HepG2 (cell line): ENCODE measurements at regions not wholly inside any gene's neighbourhood (a gene's known extent, or its start where the extent isn't known, plus 50 kb on each side); places are given as distances from the start of the nearest gene placed in this dataset.

Experiments used
- ATAC-seq: fragments of 200-7000 bp; cut with Tn5 transposase; 3 replicates; pipeline ENCODE4 v1.9.1; 2020; ENCODE audit warnings: mild to moderate bottlenecking, moderate library complexity
- BruUV-seq: library from RNA; stranded (reverse); fragments of 400-500 nt; replicated peaks from 2 replicates; lab custom pipeline; 2021; lab: Mats Ljungman, UMichigan
- CTCF ChIA-PET: fragments of 300-600 bp; formaldehyde crosslinking; extraction: SDS; loops from one replicate; lab custom pipeline; 2021; ENCODE audit warnings: low total read pairs, inconsistent platforms, low intra/inter-chr PET ratio; lab: Yijun Ruan, JAX
- POLR2A ChIA-PET: fragments of 350-600 bp; sonication (Branson Sonifier 250); formaldehyde crosslinking; loops from one replicate; lab custom pipeline; 2020; ENCODE audit warnings: antibody characterized with exemption, inconsistent platforms; lab: Yijun Ruan, JAX
- DNase-seq: peaks from one replicate; pipeline ENCODE4 v3.0.0-alpha.2; 2015; ENCODE audit warnings: low spot score
- FAIRE-seq: peaks from 3 replicates; lab custom pipeline; 2011; peaks lifted over from hg19 to GRCh38; lab: Jason Lieb, UNC
- H2AFZ ChIP-seq: one replicate; pipeline ENCODE4 v1.6.1; 2011; ENCODE audit warnings: low read length, inconsistent platforms
- H3K27ac ChIP-seq: fragments of 300-600 bp; 3 replicates; pipeline ENCODE4 v1.8.0; 2011; ENCODE audit warnings: mixed run types, mild to moderate bottlenecking, mixed read lengths, low read length, inconsistent platforms; ENCODE audit not compliant: insufficient read depth; ENCODE audit errors: extremely low read length
- H3K27me3 ChIP-seq, 2 experiments: fragments of 200-600 bp in 1 of 2; 2 replicates in 1 of 2; 3 replicates in 1 of 2; pipeline versions ENCODE4 v1.6.0 to v1.8.0; 2011; ENCODE audit warnings: low read length in 2 of 2, mild to moderate bottlenecking in 2 of 2, moderate library complexity in 2 of 2, inconsistent platforms in 1 of 2; ENCODE audit not compliant: insufficient read depth in 2 of 2, control insufficient read depth in 1 of 2
- H3K36me3 ChIP-seq, 2 experiments: fragments of 200-600 bp in 1 of 2; replicated peaks in 1 of 2; 2 replicates in 1 of 2; 3 replicates in 1 of 2; pipeline versions ENCODE4 v1.5.1 to v1.8.0; 2011; ENCODE audit warnings: low read length in 2 of 2, inconsistent platforms in 1 of 2; ENCODE audit not compliant: insufficient read depth in 2 of 2, control insufficient read depth in 1 of 2
- H3K4me1 ChIP-seq: 2 replicates; pipeline ENCODE4 v1.5.1; 2012; ENCODE audit warnings: low read length, inconsistent platforms; ENCODE audit not compliant: insufficient read depth
- H3K4me2 ChIP-seq: 2 replicates; pipeline ENCODE4 v1.6.0; 2011; ENCODE audit warnings: low read depth, low read length, inconsistent platforms
- H3K4me3 ChIP-seq, 3 experiments: fragments of 200-600 bp in 1 of 3; sonication (generic), shearing (Covaris generic) in 1 of 3; replicated peaks in 1 of 3; 2 replicates each; pipeline ENCODE4 v1.5.1; 2011 to 2016; ENCODE audit warnings: low read length in 3 of 3, inconsistent platforms in 2 of 3, low read depth in 2 of 3, mild to moderate bottlenecking in 2 of 3, control low read depth in 1 of 3, mixed read lengths in 1 of 3; ENCODE audit not compliant: insufficient read depth in 1 of 3
- H3K79me2 ChIP-seq: one replicate; pipeline ENCODE4 v1.6.1; 2011; ENCODE audit warnings: low read length, inconsistent platforms; ENCODE audit not compliant: insufficient read depth
- H3K9ac ChIP-seq: 2 replicates; pipeline ENCODE4 v1.6.0; 2011; ENCODE audit warnings: mild to moderate bottlenecking, low read depth, low read length, inconsistent platforms; ENCODE audit not compliant: insufficient read depth
- H3K9me3 ChIP-seq: 2 replicates; pipeline ENCODE4 v1.5.1; 2012; ENCODE audit warnings: mild to moderate bottlenecking, low read length
- H4K20me1 ChIP-seq: 2 replicates; pipeline ENCODE4 v1.6.0; 2011; ENCODE audit warnings: inconsistent platforms, mild to moderate bottlenecking, low read length, moderate library complexity; ENCODE audit not compliant: insufficient read depth
- BORCS8-MEF2B ChIP-seq: sonication (generic); formaldehyde crosslinking; IDR thresholded peaks from 2 replicates; pipeline ENCODE4 v1.8.0; 2022; ENCODE audit warnings: mild to moderate bottlenecking, missing genetic modification reagents
- GTF3A ChIP-seq: sonication (generic); formaldehyde crosslinking; conservative IDR thresholded peaks from 2 replicates; pipeline ENCODE4 v1.4.0; 2020; ENCODE audit warnings: mild to moderate bottlenecking, missing genetic modification reagents
- SRSF4 ChIP-seq: fragments of 200-400 bp; formaldehyde crosslinking; IDR thresholded peaks from one replicate; pipeline ENCODE4 v1.6.1; 2018; ENCODE audit warnings: mild to moderate bottlenecking, low read depth, low read length, moderate library complexity; ENCODE audit not compliant: poor library complexity, severe bottlenecking
- ZNF746 ChIP-seq: sonication (generic); formaldehyde crosslinking; IDR thresholded peaks from 2 replicates; pipeline ENCODE4 v1.8.0; 2022; ENCODE audit warnings: mild to moderate bottlenecking, missing genetic modification reagents
- ZNF75D ChIP-seq: sonication (generic); formaldehyde crosslinking; IDR thresholded peaks from 2 replicates; pipeline ENCODE4 v1.8.1; 2023; ENCODE audit warnings: missing genetic modification reagents, mild to moderate bottlenecking, borderline replicate concordance
- ZNF792 ChIP-seq: IDR thresholded peaks from 2 replicates; pipeline ENCODE4 v1.6.1; 2016
- ZNF841 ChIP-seq: sonication (generic); formaldehyde crosslinking; IDR thresholded peaks from 2 replicates; pipeline ENCODE4 v1.8.1; 2023; ENCODE audit warnings: missing genetic modification reagents, borderline replicate concordance
- ZNF879 ChIP-seq: sonication (generic); formaldehyde crosslinking; IDR thresholded peaks from 2 replicates; pipeline ENCODE4 v1.8.1; 2023; ENCODE audit warnings: missing genetic modification reagents
- ZSCAN25 ChIP-seq: sonication (generic); formaldehyde crosslinking; IDR thresholded peaks from 2 replicates; pipeline ENCODE4 v1.8.0; 2022; ENCODE audit warnings: mild to moderate bottlenecking, missing genetic modification reagents
- WGBS: methylation state at CpG from one replicate; pipeline ENCODE4 v1.1.6; 2017; ENCODE audit warnings: low lambda C conversion rate; 5-methylcytosine and 5-hydroxymethylcytosine counted together
- in situ Hi-C: cut with HindIII; loops from 2 replicates; pipeline ENCODE4 v1.10.0; 2017; ENCODE audit warnings: low pct_unique_long_range_greater_than_20kb; ENCODE audit not compliant: extremely low pct_ligation_motif_present
- intact Hi-C: fragments of 100-400 bp; cut with micrococcal nuclease; formaldehyde crosslinking; loops from one replicate; pipeline ENCODE4 v1.10.0; 2022; ENCODE audit not compliant: unreplicated experiment
- TF ChIP-seq, protein P1 (sequence below): sonication (generic); formaldehyde crosslinking; IDR thresholded peaks from 2 replicates; pipeline ENCODE4 v1.4.0; 2020; ENCODE audit warnings: missing genetic modification reagents, borderline replicate concordance
- TF ChIP-seq, protein P2 (sequence below): sonication (generic); formaldehyde crosslinking; conservative IDR thresholded peaks from 2 replicates; pipeline ENCODE4 v1.8.1; 2023; ENCODE audit warnings: missing genetic modification reagents
- TF ChIP-seq, protein P3 (sequence below): sonication (generic); formaldehyde crosslinking; IDR thresholded peaks from 2 replicates; pipeline ENCODE4 v1.5.1; 2020; ENCODE audit warnings: mild to moderate bottlenecking, moderate library complexity, missing genetic modification reagents

DNA sequence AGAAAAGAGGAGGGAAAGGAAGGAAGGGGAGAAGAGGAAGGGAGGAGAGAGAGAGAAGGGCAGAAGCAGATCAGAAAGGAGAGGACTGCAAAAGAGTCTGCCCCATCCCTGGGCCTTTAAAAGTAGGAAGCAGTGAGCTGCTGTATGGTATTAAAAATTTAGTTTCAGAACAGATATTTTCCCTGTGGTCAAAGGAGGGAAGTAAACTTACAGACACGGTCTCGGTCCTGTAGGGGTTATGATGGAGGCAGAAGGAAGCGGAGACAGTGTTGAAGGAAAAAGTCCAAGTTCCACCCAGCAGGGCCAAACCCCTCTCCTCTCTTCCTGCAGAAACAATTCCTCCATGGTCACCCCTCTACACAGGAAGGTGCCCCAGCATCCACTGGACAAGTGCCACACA, 122.0 kb upstream of the PROK2 start:
- no peak for FAIRE-seq

More for the DNA sequence above, 122.0 kb upstream of the PROK2 start:
- Histone ChIP-seq H3K27ac (no peak overlapping the region), H3K36me3 (no peaks in the 10 kb centered on the region), H3K9me3 (no peaks in the 10 kb centered on the region), H3K9ac (no peak overlapping the region), H3K79me2 (no peaks in the 10 kb centered on the region), H4K20me1 (no peaks in the 10 kb centered on the region), H3K4me2 (no peak overlapping the region), H3K4me3 (no peak overlapping the region), H3K4me1 (peaks cover 16% of the 10 kb centered on the region), H3K27me3 (peaks cover 0 to 15% of the 10 kb centered on the region in 2 experiments; a peak in 2 of 5 replicates), H2AFZ (no peak overlapping the region)
- intact Hi-C loops (no loop called here), in situ Hi-C loops (no loop called here)
- no peak for ATAC-seq
- TF ChIP-seq, protein P1, sequence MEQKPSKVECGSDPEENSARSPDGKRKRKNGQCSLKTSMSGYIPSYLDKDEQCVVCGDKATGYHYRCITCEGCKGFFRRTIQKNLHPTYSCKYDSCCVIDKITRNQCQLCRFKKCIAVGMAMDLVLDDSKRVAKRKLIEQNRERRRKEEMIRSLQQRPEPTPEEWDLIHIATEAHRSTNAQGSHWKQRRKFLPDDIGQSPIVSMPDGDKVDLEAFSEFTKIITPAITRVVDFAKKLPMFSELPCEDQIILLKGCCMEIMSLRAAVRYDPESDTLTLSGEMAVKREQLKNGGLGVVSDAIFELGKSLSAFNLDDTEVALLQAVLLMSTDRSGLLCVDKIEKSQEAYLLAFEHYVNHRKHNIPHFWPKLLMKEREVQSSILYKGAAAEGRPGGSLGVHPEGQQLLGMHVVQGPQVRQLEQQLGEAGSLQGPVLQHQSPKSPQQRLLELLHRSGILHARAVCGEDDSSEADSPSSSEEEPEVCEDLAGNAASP (CRISPR knock-in tag): no peak
- TF ChIP-seq ZNF746: no peak
- TF ChIP-seq, protein P2, sequence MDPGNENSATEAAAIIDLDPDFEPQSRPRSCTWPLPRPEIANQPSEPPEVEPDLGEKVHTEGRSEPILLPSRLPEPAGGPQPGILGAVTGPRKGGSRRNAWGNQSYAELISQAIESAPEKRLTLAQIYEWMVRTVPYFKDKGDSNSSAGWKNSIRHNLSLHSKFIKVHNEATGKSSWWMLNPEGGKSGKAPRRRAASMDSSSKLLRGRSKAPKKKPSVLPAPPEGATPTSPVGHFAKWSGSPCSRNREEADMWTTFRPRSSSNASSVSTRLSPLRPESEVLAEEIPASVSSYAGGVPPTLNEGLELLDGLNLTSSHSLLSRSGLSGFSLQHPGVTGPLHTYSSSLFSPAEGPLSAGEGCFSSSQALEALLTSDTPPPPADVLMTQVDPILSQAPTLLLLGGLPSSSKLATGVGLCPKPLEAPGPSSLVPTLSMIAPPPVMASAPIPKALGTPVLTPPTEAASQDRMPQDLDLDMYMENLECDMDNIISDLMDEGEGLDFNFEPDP (CRISPR knock-in tag): no peak
- no peak for TF ChIP-seq BORCS8-MEF2B (CRISPR knock-in tag)
- TF ChIP-seq GTF3A: no peak
- no peak for TF ChIP-seq ZNF792 (CRISPR knock-in tag)
- TF ChIP-seq SRSF4: no peak
- TF ChIP-seq, protein P3, sequence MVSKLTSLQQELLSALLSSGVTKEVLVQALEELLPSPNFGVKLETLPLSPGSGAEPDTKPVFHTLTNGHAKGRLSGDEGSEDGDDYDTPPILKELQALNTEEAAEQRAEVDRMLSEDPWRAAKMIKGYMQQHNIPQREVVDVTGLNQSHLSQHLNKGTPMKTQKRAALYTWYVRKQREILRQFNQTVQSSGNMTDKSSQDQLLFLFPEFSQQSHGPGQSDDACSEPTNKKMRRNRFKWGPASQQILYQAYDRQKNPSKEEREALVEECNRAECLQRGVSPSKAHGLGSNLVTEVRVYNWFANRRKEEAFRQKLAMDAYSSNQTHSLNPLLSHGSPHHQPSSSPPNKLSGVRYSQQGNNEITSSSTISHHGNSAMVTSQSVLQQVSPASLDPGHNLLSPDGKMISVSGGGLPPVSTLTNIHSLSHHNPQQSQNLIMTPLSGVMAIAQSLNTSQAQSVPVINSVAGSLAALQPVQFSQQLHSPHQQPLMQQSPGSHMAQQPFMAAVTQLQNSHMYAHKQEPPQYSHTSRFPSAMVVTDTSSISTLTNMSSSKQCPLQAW: no peak
- TF ChIP-seq ZSCAN25 (CRISPR knock-in tag): no peak
- no peak for TF ChIP-seq ZNF841 (CRISPR knock-in tag)
- no peak for TF ChIP-seq ZNF879 (CRISPR knock-in tag)
- no peak for TF ChIP-seq ZNF75D (CRISPR knock-in tag)
- BruUV-seq: no TSS peak
- ChIA-PET CTCF (no interaction called here), POLR2A (no interaction called here)
- DNase-seq: no peak
- 48% methylated on average over 3 of the region's 3 CpGs for WGBS
